Progenitor cell of endocrine pancreas (in vitro differentiated cells): ENCODE measurements at regions not wholly inside any gene's neighbourhood (a gene's known extent, or its start where the extent isn't known, plus 50 kb on each side); places are given as distances from the start of the nearest gene placed in this dataset.

Source experiments
- DNase-seq: peaks from one replicate; pipeline ENCODE4 v3.0.0; 2021; ENCODE audit warnings: low spot score; ENCODE audit not compliant: unreplicated experiment
- H3K27ac Mint-ChIP-seq: 2 replicates; pipeline ENCODE4 v1.8.0; 2021; ENCODE audit warnings: mild to moderate bottlenecking, moderate library complexity, mixed read lengths
- H3K27me3 Mint-ChIP-seq: 2 replicates; pipeline ENCODE4 v1.8.0; 2021; ENCODE audit warnings: mixed read lengths
- H3K36me3 Mint-ChIP-seq: 2 replicates; pipeline ENCODE4 v1.8.0; 2022; ENCODE audit warnings: mixed read lengths; ENCODE audit not compliant: insufficient read depth
- H3K4me1 Mint-ChIP-seq: 2 replicates; pipeline ENCODE4 v1.8.0; 2021; ENCODE audit warnings: low read depth, mixed read lengths
- H3K4me3 Mint-ChIP-seq: 2 replicates; pipeline ENCODE4 v1.8.0; 2021; ENCODE audit warnings: low read depth, mild to moderate bottlenecking, moderate library complexity, mixed read lengths
- H3K9me3 Mint-ChIP-seq: 2 replicates; pipeline ENCODE4 v1.8.0; 2021; ENCODE audit warnings: low read depth, mixed read lengths
- CTCF ChIP-seq: fragments of 200-600 bp; sonication (generic); IDR thresholded peaks from one replicate; pipeline ENCODE4 v1.5.0; 2021; ENCODE audit warnings: antibody characterized with exemption, mild to moderate bottlenecking; ENCODE audit not compliant: unreplicated experiment

GRCh38 chr12:19957308-19958125, 410.8 kb upstream of the PDE3A start:
- H3K4me3 Mint-ChIP-seq, result no peak overlapping the region
- H3K36me3 Mint-ChIP-seq, result peaks cover 5% of the 10 kb centered on the region
- H3K27ac Mint-ChIP-seq, result no peak overlapping the region
- DNase-seq, result no peak
- peaks cover 10% of the 10 kb centered on the region for H3K4me1 Mint-ChIP-seq
- H3K27me3 Mint-ChIP-seq, result no peaks in the 10 kb centered on the region
- peaks cover 8% of the 10 kb centered on the region for H3K9me3 Mint-ChIP-seq
- no peak for TF ChIP-seq CTCF

- no peak overlapping the region for H3K27ac Mint-ChIP-seq
- TF ChIP-seq CTCF, result no peak
- no peaks in the 10 kb centered on the region for H3K27me3 Mint-ChIP-seq
- peaks cover 8% of the 10 kb centered on the region for H3K9me3 Mint-ChIP-seq
- DNase-seq, result no peak
- H3K36me3 Mint-ChIP-seq, result peaks cover 5% of the 10 kb centered on the region
- H3K4me1 Mint-ChIP-seq, result peaks cover 10% of the 10 kb centered on the region
- H3K4me3 Mint-ChIP-seq, result no peak overlapping the region
These were observed 409.9 kb upstream of the PDE3A start for GRCh38 chr12:19958389-19958788.

- Mint-ChIP-seq H3K9me3 (peaks cover 8% of the 10 kb centered on the region), H3K27ac (no peak overlapping the region), H3K4me3 (no peak overlapping the region), H3K36me3 (peaks cover 5% of the 10 kb centered on the region), H3K27me3 (no peaks in the 10 kb centered on the region), H3K4me1 (peaks cover 7% of the 10 kb centered on the region)
- no peak for TF ChIP-seq CTCF
- no peak for DNase-seq
These were observed 409.0 kb upstream of the PDE3A start for GRCh38 chr12:19959353-19959752.

- no peaks in the 10 kb centered on the region for H3K27me3 Mint-ChIP-seq
These were observed 407.8 kb upstream of the PDE3A start for GRCh38 chr12:19960527-19960926.

GRCh38 chr12:19962192-19962591, 406.1 kb upstream of the PDE3A start:
- TF ChIP-seq CTCF, result no peak
- Mint-ChIP-seq H3K27me3 (no peaks in the 10 kb centered on the region), H3K4me1 (peaks cover 9% of the 10 kb centered on the region), H3K36me3 (peaks cover 5% of the 10 kb centered on the region), H3K27ac (no peak overlapping the region), H3K9me3 (peaks cover 8% of the 10 kb centered on the region), H3K4me3 (no peak overlapping the region)
- no peak for DNase-seq

More at GRCh38 chr12:19960527-19960926, 407.8 kb upstream of the PDE3A start:
- H3K9me3 Mint-ChIP-seq, result peaks cover 8% of the 10 kb centered on the region
- H3K27ac Mint-ChIP-seq, result no peak overlapping the region
- no peak for DNase-seq
- H3K4me1 Mint-ChIP-seq, result peaks cover 6% of the 10 kb centered on the region
- H3K4me3 Mint-ChIP-seq, result no peak overlapping the region
- peaks cover 5% of the 10 kb centered on the region for H3K36me3 Mint-ChIP-seq
- no peak for TF ChIP-seq CTCF
